ENCODE measurements at regions not wholly inside any gene's neighbourhood (a gene's known extent, or its start where the extent isn't known, plus 50 kb on each side); places are given as distances from the start of the nearest gene placed in this dataset.

GRCh38 chr10:113425541-113425951 is 127.3 kb upstream of the HABP2 start:
- H3K4me3 ChIP-seq (ENCODE audit: low read depth, low read length) = no peak overlapping the region
- in situ Hi-C loops (cut with HindIII; ENCODE audit: low sequenced_read_pairs) = no loop called here
- TF ChIP-seq CTCF (IDR thresholded peaks at IDR 0.05; ENCODE audit: low read depth, low read length) = no peak
- DNase-seq (ENCODE audit: low read depth, low spot score) = no peak

GRCh38 chr10:113426181-113426877 is 126.5 kb upstream of the HABP2 start:
- in situ Hi-C loops (cut with HindIII; ENCODE audit: low sequenced_read_pairs) = no loop called here
- DNase-seq (ENCODE audit: low read depth, low spot score) = no peak
- H3K4me3 ChIP-seq (ENCODE audit: low read depth, low read length) = no peak overlapping the region
- TF ChIP-seq CTCF (IDR thresholded peaks at IDR 0.05; ENCODE audit: low read depth, low read length) = no peak

GRCh38 chr10:113427236-113427735 is 125.6 kb upstream of the HABP2 start:
- in situ Hi-C loops (cut with HindIII; ENCODE audit: low sequenced_read_pairs) = no loop called here
- no peak overlapping the region for H3K4me3 ChIP-seq (ENCODE audit: low read depth, low read length)
- no peak for DNase-seq (ENCODE audit: low read depth, low spot score)

GRCh38 chr10:113427811-113428558 is 124.9 kb upstream of the HABP2 start:
- H3K4me3 ChIP-seq (ENCODE audit: low read depth, low read length) = no peak overlapping the region
- DNase-seq (ENCODE audit: low read depth, low spot score) = no peak
- in situ Hi-C loops (cut with HindIII; ENCODE audit: low sequenced_read_pairs) = no loop called here
- TF ChIP-seq CTCF (IDR thresholded peaks at IDR 0.05; ENCODE audit: low read depth, low read length) = no peak

More at GRCh38 chr10:113427236-113427735, 125.6 kb upstream of the HABP2 start:
- no peak for TF ChIP-seq CTCF (IDR thresholded peaks at IDR 0.05; ENCODE audit: low read depth, low read length)

- no peak overlapping the region for H3K4me3 ChIP-seq (ENCODE audit: low read depth, low read length)
- TF ChIP-seq CTCF (IDR thresholded peaks at IDR 0.05; ENCODE audit: low read depth, low read length) = no peak
- in situ Hi-C loops (cut with HindIII; ENCODE audit: low sequenced_read_pairs) = no loop called here
- DNase-seq (ENCODE audit: low read depth, low spot score) = no peak
These were observed 122.0 kb upstream of the HABP2 start for GRCh38 chr10:113430634-113431397.

GRCh38 chr10:113431398-113432160 is 121.3 kb upstream of the HABP2 start:
- no peak for DNase-seq (ENCODE audit: low read depth, low spot score)
- in situ Hi-C loops (cut with HindIII; ENCODE audit: low sequenced_read_pairs) = no loop called here
- TF ChIP-seq CTCF (IDR thresholded peaks at IDR 0.05; ENCODE audit: low read depth, low read length) = no peak
- H3K4me3 ChIP-seq (ENCODE audit: low read depth, low read length) = no peak overlapping the region

Measured in astrocyte of the spinal cord (primary cell).